NCI-H510A treated with DMSO at 0.1 percent for 48 hours (cell line): ENCODE measurements at regions not wholly inside any gene's neighbourhood (a gene's known extent, or its start where the extent isn't known, plus 50 kb on each side); places are given as distances from the start of the nearest gene placed in this dataset.
"Not testable (repeated sequence)": the region's sequence is repeated elsewhere in the genome, so short reads cannot be mapped to it uniquely, and the experiment has no call there.

ENCODE experiments used
- DNase-seq: peaks from one replicate; lab custom pipeline; 2025; lab: John Stamatoyannopoulos, UW

DNA sequence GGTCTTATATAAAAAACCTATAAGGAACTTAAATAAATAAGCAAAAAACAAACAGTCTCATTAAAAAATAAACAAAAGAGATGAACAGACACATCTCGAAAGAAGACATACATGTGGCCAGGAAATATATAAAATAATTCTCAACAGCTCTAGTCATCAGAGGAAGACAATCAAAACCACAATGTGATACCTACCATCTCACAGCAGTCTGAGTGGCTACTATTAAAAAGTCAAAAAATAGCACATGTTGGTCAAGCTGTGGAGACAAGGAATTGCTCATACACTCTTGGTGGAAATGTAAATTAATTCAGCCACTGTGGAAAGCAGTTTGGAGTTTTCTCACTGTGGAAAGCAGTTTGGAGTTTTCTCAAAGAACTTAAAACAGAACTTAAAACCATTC lies 100.3 kb upstream of the ADAMTS5 start:
- DNase-seq: no peak

GRCh38 chr21:27062443-27062842 lies 95.6 kb upstream of the ADAMTS5 start:
- DNase-seq: no peak

DNA sequence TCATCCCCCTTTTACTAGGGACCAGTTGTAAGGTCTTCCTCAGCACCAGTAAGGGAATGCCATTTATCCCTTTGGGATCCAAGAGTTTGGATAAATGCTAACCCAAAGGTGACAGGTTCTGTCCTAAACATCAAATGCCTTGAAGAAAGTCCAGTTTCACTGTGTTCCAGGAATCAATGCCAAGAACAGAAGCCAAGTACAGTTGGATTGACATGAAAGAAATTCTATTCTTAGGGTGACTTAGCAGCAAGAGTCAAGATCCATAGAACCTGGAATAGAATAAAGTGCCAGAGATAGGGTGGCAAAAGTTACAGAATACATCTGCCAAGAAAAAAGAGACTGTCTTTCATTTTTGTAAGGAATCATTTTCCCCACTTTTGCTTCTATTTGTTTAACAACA lies 94.9 kb upstream of the ADAMTS5 start:
- no peak for DNase-seq

- no peak for DNase-seq
Observed at GRCh38 chr21:27060190-27060589, 93.3 kb upstream of the ADAMTS5 start.

DNA sequence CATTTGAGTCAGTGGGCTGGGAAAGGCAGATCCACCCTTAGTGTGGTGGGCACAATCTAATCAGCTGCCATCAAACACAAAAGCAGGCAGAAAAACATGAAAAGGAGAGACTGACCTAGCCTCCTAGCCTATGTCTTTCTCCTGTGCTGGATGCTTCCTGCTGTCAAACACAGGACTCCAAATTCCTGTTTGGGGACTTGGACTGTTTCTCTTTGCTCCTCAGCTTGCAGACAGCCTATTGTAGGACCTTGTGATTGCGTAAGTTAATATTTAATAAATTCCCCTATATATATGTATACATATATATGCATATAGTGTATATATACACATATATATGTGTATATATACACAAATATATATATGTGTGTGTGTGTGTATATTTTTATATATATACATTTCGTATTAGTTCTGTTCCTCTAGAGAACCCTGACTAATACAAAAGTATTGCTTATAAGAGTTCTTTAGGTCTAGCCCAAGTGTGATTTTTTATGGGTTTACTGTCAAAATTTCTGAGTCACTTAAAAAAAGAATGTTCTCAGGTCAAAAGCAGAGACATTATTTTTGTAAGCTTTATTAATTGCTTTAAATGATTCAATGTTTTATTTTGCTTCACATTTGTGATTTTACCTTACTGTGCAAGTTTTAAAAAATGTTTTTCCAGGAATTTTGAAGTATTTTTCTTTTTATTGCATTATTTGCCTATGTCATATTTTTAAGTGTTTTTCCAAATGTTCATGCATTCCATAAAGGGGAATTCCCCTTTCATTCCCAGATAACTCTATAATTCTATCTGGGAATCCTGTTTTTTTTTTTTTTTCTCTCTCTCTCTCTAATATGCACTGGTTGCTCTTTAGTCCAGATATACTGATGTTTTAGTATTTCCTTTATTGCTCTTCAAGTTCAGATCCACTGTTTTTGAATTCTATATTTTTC lies 92.1 kb upstream of the ADAMTS5 start:
- no peak for DNase-seq

DNA sequence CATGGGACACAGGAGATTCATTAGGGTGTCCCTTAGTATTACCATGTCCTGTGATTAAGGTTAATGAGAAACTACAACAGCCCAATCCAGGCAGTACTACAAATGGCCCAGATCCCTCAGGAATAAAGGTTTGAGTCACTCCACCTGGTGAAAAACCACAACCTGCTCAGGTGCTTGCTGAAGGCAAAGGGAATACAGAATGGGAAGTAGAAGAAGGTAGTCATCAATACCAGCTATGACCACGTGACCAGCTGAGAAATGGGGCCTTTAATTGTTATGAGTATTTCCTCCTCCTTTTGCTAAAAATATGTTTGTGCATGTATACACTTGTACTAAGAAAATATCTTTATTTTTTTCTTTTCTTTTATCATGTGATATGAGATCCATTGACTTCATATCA lies 91.1 kb upstream of the ADAMTS5 start:
- DNase-seq: no peak

GRCh38 chr21:27047658-27048314 lies 80.9 kb upstream of the ADAMTS5 start:
- no peak for DNase-seq

- no peak for DNase-seq
Observed at GRCh38 chr21:27047283-27047657, 80.4 kb upstream of the ADAMTS5 start.

GRCh38 chr21:27045281-27045985 lies 78.5 kb upstream of the ADAMTS5 start:
- DNase-seq: no peak

- DNase-seq: no peak
Observed at GRCh38 chr21:27043377-27043776, 76.5 kb upstream of the ADAMTS5 start.

- no peak for DNase-seq
Observed at GRCh38 chr21:27040738-27041469, 74.0 kb upstream of the ADAMTS5 start.

- no peak for DNase-seq
Observed at GRCh38 chr21:27036736-27037301, 69.9 kb upstream of the ADAMTS5 start.

- no peak for DNase-seq
Observed at GRCh38 chr21:27035791-27036190, 68.9 kb upstream of the ADAMTS5 start.

- no peak for DNase-seq
Observed at GRCh38 chr21:27034796-27035195, 67.9 kb upstream of the ADAMTS5 start.

DNA sequence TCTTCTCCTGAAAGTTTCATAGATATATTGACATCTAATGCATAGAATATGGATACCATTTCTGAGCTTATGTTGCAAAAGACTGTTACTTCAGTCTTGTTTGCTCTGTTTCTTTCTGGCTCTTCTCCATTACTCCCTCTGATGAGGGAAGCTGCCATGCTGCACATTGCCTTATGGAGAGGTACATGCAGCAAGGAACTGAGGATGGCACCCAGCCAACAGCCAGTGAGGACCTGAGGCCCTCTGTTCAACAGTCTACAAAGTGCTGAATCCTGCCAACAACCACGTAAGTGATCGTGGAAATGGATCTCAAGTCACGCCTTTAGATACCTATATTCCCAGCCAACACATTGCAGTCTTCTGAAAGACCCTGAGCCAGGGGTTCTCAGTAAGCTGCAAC lies 66.6 kb upstream of the ADAMTS5 start:
- no peak for DNase-seq

- no peak for DNase-seq
Observed at GRCh38 chr21:27026501-27026900, 59.6 kb upstream of the ADAMTS5 start.

GRCh38 chr21:27025708-27026107 lies 58.8 kb upstream of the ADAMTS5 start:
- not testable (repeated sequence) for DNase-seq

DNA sequence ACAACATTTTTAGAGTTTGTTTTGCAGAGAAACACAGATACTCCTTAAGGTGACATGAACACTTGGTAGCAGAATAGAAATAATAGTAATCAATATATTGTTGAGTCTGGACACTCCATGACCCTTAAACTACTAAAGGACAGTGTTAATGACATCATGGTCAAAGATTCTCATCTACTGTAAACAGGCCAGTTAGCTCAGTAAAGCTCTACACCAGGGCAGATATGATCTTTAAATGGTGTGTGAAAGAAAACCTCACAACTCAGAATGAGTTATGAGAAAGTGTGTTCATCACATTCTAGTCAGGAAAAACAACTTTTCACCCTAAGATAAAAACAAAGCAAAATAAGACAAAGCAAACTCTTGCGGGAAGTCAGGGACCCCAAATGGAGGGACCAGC lies 58.1 kb upstream of the ADAMTS5 start:
- no peak for DNase-seq

GRCh38 chr21:27024301-27024700 lies 57.4 kb upstream of the ADAMTS5 start:
- DNase-seq: no peak

DNA sequence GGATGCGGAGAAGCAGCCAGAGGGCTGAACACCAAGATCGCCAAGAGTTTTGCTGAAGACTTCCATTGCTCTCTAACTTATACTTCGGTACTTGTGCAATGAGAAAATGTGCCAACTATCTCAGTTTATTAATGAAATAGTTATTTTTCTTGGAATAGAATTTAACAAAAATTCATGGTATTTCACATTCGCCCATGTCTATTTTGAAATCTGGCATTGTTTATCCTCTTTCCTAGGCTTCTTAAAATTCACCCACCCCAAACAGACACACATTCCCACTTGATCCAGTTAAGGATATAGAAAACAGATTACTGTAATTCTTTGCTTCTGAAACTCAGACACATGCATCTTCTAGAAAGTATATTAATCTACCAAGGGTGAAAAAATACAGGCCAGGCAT lies 56.3 kb upstream of the ADAMTS5 start:
- DNase-seq: no peak

GRCh38 chr21:27021801-27022200 lies 54.9 kb upstream of the ADAMTS5 start:
- DNase-seq: no peak

DNA sequence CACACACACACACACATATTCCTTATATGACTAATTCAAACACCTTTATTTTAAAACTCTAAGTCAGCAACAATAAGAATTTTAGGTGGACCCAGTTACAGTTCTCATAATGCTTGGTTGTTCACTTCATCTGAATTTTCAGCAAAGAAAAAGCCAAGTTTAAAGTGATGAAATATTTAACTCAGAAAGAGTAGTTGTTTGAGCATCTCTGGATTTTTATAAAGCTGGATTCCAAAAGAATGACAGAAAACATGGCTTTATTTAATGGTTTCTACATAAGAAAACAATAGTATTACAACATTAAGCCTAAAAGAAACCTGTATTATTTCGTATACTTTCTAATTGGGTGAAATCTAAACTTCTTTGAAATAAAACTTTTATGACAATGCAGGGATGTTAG lies 54.2 kb upstream of the ADAMTS5 start:
- DNase-seq: no peak
